Keratinocyte (primary cell): ENCODE measurements at regions not wholly inside any gene's neighbourhood (a gene's known extent, or its start where the extent isn't known, plus 50 kb on each side); places are given as distances from the start of the nearest gene placed in this dataset.

ENCODE experiments used
- CTCF ChIP-seq, 3 experiments: IDR thresholded peaks in 1 of 3; conservative IDR thresholded peaks in 1 of 3; optimal IDR thresholded peaks in 1 of 3; 2 replicates in 2 of 3; 3 replicates in 1 of 3; pipeline versions ENCODE3 to v1.5.1; 2011; ENCODE audit warnings: low read length in 3 of 3, mild to moderate bottlenecking in 3 of 3, moderate library complexity in 2 of 3, control low read depth in 1 of 3, inconsistent platforms in 1 of 3; ENCODE audit not compliant: insufficient read depth in 2 of 3; ENCODE audit errors: extremely low read depth in 1 of 3
- EZH2 ChIP-seq: IDR thresholded peaks from one replicate; pipeline ENCODE4 v1.6.1; 2012; ENCODE audit warnings: inconsistent platforms, mild to moderate bottlenecking, low read length, moderate library complexity

GRCh38 chr7:153017223-153017622 lies 257.7 kb downstream of the ACTR3B start:
- TF ChIP-seq CTCF (optimal IDR thresholded peaks at IDR 0.05 in 1 of 3, IDR thresholded peaks at IDR 0.05 in 1 of 3, conservative IDR thresholded peaks at IDR 0.05 in 1 of 3; ENCODE audit: extremely low read depth in 1 of 3, insufficient read depth in 2 of 3, low read length in 3 of 3) (no peak), EZH2 (no peak)
